ENCODE measurements at regions not wholly inside any gene's neighbourhood (a gene's known extent, or its start where the extent isn't known, plus 50 kb on each side); places are given as distances from the start of the nearest gene placed in this dataset.

DNA sequence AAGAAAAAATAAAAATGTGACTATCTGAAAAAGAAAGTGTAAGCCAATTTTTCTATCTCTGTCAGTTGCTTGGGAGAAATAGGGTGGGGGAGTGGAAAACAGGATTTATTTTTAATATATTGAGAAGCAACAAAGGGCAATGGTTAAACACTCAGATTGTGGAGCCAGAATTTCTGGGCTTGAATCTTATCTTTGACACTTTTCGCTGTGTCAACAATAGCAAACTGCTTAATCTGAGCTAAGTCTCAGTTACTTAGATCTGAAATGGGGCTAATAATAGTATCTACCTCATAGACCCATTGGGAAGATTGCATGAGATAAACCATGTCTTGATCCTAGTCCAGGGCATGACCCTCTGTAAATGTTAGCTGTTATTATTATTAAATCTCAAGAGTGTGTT lies 468.1 kb downstream of the ADGRL2 start:
- WGBS, 2 experiments (ENCODE audit: extremely low coverage in 2 of 2, insufficient read length in 1 of 2), result no CpG with 5 or more reads among the region's 1 CpG

More for the DNA sequence above, 468.1 kb downstream of the ADGRL2 start:
- no peak overlapping the region for H3K4me3 ChIP-seq (ENCODE audit: insufficient read depth, low read depth, low read length)
- H4K20me1 ChIP-seq (ENCODE audit: insufficient read depth, low read length), result no peaks in the 10 kb centered on the region
- DNase-seq (no peak), ATAC-seq (ENCODE audit: low read depth) (no peak)
- in situ Hi-C loops (cut with MboI; ENCODE audit: low sequenced_read_pairs), result no loop called here
- TF ChIP-seq MAZ (IDR thresholded peaks at IDR 0.05; ENCODE audit: borderline replicate concordance, low read depth, low read length) (no peak), RAD21 (IDR thresholded peaks at IDR 0.05; ENCODE audit: low read length) (no peak)
- H3K9me1 ChIP-seq (ENCODE audit: insufficient read depth, low read length), result no peaks in the 10 kb centered on the region
- no peak overlapping the region for H2AK9ac ChIP-seq (replicated peaks; ENCODE audit: low read depth, low read length, poor library complexity)
- peaks cover 5% of the 10 kb centered on the region; the same call in 1 of the 2 replicates for H3K9me3 ChIP-seq (ENCODE audit: control insufficient read depth, insufficient read depth, low read length)
- H3K4me2 ChIP-seq (ENCODE audit: low read depth, low read length), result no peak overlapping the region
- H2BK120ac ChIP-seq (ENCODE audit: low read depth, low read length), result no peak overlapping the region
- no peak overlapping the region for H4K91ac ChIP-seq (ENCODE audit: insufficient read depth, low read depth, low read length)
- no peak overlapping the region for H4K8ac ChIP-seq (ENCODE audit: low read depth in 2 of 2, low read length in 2 of 2)
- no peaks in the 10 kb centered on the region for H3K27me3 ChIP-seq (ENCODE audit: control insufficient read depth, insufficient read depth, low read length)
- H3K18ac ChIP-seq (ENCODE audit: low read depth, low read length), result no peak overlapping the region
- no peak overlapping the region for H3K9ac ChIP-seq (ENCODE audit: low read depth, low read length)
- no peaks in the 10 kb centered on the region for H3K36me3 ChIP-seq (ENCODE audit: control insufficient read depth, insufficient read depth, low read length)
- no peak overlapping the region for H2BK5ac ChIP-seq (ENCODE audit: low read depth, low read length, poor library complexity, severe bottlenecking)
- intact Hi-C loops (cut with micrococcal nuclease), result no loop called here
- H3K4me1 ChIP-seq (ENCODE audit: control insufficient read depth, insufficient read depth, low read length), result no peaks in the 10 kb centered on the region
- no peak overlapping the region for H3K27ac ChIP-seq (ENCODE audit: insufficient read depth, low read length)
- H3K79me1 ChIP-seq (ENCODE audit: low read depth in 1 of 2, low read length in 2 of 2), result no peaks in the 10 kb centered on the region
- H2AFZ ChIP-seq (replicated peaks; ENCODE audit: low read length, poor library complexity), result no peak overlapping the region
- no peak overlapping the region for H2BK15ac ChIP-seq (ENCODE audit: low read depth, low read length)
- no peak overlapping the region for H2BK20ac ChIP-seq (ENCODE audit: low read depth, low read length)
- BruUV-seq (replicated peaks), result no TSS peak
- H2AK5ac ChIP-seq (ENCODE audit: low read depth, low read length), result no peak overlapping the region
- H3K4ac ChIP-seq (ENCODE audit: low read depth, low read length), result no peak overlapping the region
- H3K14ac ChIP-seq (replicated peaks; ENCODE audit: low read depth, low read length), result no peak overlapping the region
- no peak overlapping the region for H3K56ac ChIP-seq (ENCODE audit: extremely low read depth, insufficient read depth, low read length)
- H3K23ac ChIP-seq (ENCODE audit: low read depth, low read length), result no peak overlapping the region
- dilution Hi-C loops (cut with HindIII; ENCODE audit: low sequenced_read_pairs, unreplicated experiment), result no loop called here
- POLR2A ChIA-PET (ENCODE audit: unreplicated experiment), result no interaction called here
- no peak overlapping the region for H4K5ac ChIP-seq (ENCODE audit: low read depth, low read length)
- CTCF ChIA-PET, result no interaction called here
